SU-DHL-6 (cell line): ENCODE measurements at regions not wholly inside any gene's neighbourhood (a gene's known extent, or its start where the extent isn't known, plus 50 kb on each side); places are given as distances from the start of the nearest gene placed in this dataset.

Experiments
- CTCF ChIP-seq: fragments of 200-600 bp; sonication (generic); IDR thresholded peaks from one replicate; pipeline ENCODE4 v1.5.1; 2017; ENCODE audit warnings: antibody characterized with exemption, mild to moderate bottlenecking, low read length, moderate library complexity; ENCODE audit not compliant: insufficient read depth, poor library complexity, severe bottlenecking
- EZH2phosphoT487 ChIP-seq: fragments of 200-600 bp; sonication (generic), shearing (Covaris generic); conservative IDR thresholded peaks from 2 replicates; pipeline ENCODE4 v1.6.1; 2018; ENCODE audit warnings: mild to moderate bottlenecking, antibody characterized with exemption, low read length, moderate library complexity, mixed read lengths

- TF ChIP-seq CTCF (no peak), EZH2phosphoT487 (no peak)
Observed at GRCh38 chr7:46577394-46577793, 656.3 kb upstream of the IGFBP3 start.
